Neuronal stem cell (in vitro differentiated cells): ENCODE measurements at regions not wholly inside any gene's neighbourhood (a gene's known extent, or its start where the extent isn't known, plus 50 kb on each side); places are given as distances from the start of the nearest gene placed in this dataset.

ENCODE experiments used
- DNase-seq: peaks from one replicate; pipeline ENCODE4 v3.0.0-alpha.2; 2013; ENCODE audit warnings: low spot score
- H2AFZ ChIP-seq: one replicate; pipeline ENCODE4 v1.6.1; 2013; ENCODE audit warnings: mild to moderate bottlenecking, low read length, inconsistent platforms
- H2AK5ac ChIP-seq: 2 replicates; pipeline ENCODE4 v1.6.1; 2013; ENCODE audit warnings: low read depth, mild to moderate bottlenecking, inconsistent platforms, low read length, moderate library complexity, mixed read lengths
- H2BK120ac ChIP-seq: 2 replicates; pipeline ENCODE4 v1.6.1; 2013; ENCODE audit warnings: low read depth, mild to moderate bottlenecking, inconsistent platforms, low read length, moderate library complexity, mixed read lengths
- H2BK12ac ChIP-seq: one replicate; pipeline ENCODE4 v1.6.1; 2013; ENCODE audit warnings: low read length, inconsistent platforms
- H2BK15ac ChIP-seq: 2 replicates; pipeline ENCODE4 v1.6.1; 2013; ENCODE audit warnings: mild to moderate bottlenecking, low read length, inconsistent platforms, mixed read lengths
- H2BK5ac ChIP-seq: one replicate; pipeline ENCODE4 v1.6.1; 2013; ENCODE audit warnings: inconsistent platforms, mild to moderate bottlenecking, low read length, moderate library complexity
- H3K14ac ChIP-seq: one replicate; pipeline ENCODE4 v1.6.1; 2013; ENCODE audit warnings: low read length, inconsistent platforms
- H3K18ac ChIP-seq: 2 replicates; pipeline ENCODE4 v1.6.1; 2013; ENCODE audit warnings: low read length, inconsistent platforms
- H3K23ac ChIP-seq: 2 replicates; pipeline ENCODE4 v1.6.1; 2013; ENCODE audit warnings: low read depth, mild to moderate bottlenecking, mixed read lengths, low read length, inconsistent platforms; ENCODE audit not compliant: poor library complexity
- H3K27ac ChIP-seq: replicated peaks from 3 replicates; pipeline ENCODE4 v1.5.1; 2013; ENCODE audit warnings: low read length, inconsistent platforms
- H3K27me3 ChIP-seq, 3 experiments: 2 replicates each; pipeline ENCODE4 v1.6.1; 2013; ENCODE audit warnings: low read length in 3 of 3, mild to moderate bottlenecking in 2 of 3, inconsistent platforms in 1 of 3, low read depth in 1 of 3, mixed read lengths in 1 of 3, moderate library complexity in 1 of 3; ENCODE audit not compliant: control insufficient read depth in 3 of 3, insufficient read depth in 3 of 3
- H3K36me3 ChIP-seq, 2 donors: replicated peaks in 1 of 2; 2 replicates each; pipeline ENCODE4 v1.6.1; 2013; ENCODE audit warnings: low read length in 2 of 2; ENCODE audit not compliant: control insufficient read depth in 2 of 2, insufficient read depth in 2 of 2
- H3K4ac ChIP-seq: 2 replicates; pipeline ENCODE4 v1.6.1; 2013; ENCODE audit warnings: inconsistent platforms, mild to moderate bottlenecking, low read length, moderate library complexity
- H3K4me1 ChIP-seq, 2 donors: 1 replicate in 1 of 2; 2 replicates in 1 of 2; pipeline ENCODE4 v1.6.1; 2013; ENCODE audit warnings: low read length in 2 of 2, low read depth in 1 of 2; ENCODE audit not compliant: control insufficient read depth in 2 of 2, insufficient read depth in 1 of 2
- H3K4me2 ChIP-seq: one replicate; pipeline ENCODE4 v1.6.1; 2013; ENCODE audit warnings: mild to moderate bottlenecking, low read length, inconsistent platforms; ENCODE audit not compliant: insufficient read depth, poor library complexity, severe bottlenecking
- H3K4me3 ChIP-seq, 2 donors: 2 replicates each; pipeline ENCODE4 v1.5.1; 2013; ENCODE audit warnings: low read length in 2 of 2, mild to moderate bottlenecking in 2 of 2, inconsistent platforms in 1 of 2, moderate library complexity in 1 of 2
- H3K79me1 ChIP-seq: one replicate; pipeline ENCODE4 v1.6.1; 2013; ENCODE audit warnings: low read depth, mild to moderate bottlenecking, inconsistent platforms, low read length, moderate library complexity
- H3K9ac ChIP-seq: one replicate; pipeline ENCODE4 v1.6.1; 2013; ENCODE audit warnings: mild to moderate bottlenecking, low read depth, low read length, inconsistent platforms; ENCODE audit not compliant: poor library complexity
- H3K9me3 ChIP-seq, 2 donors: replicated peaks in 1 of 2; 2 replicates each; pipeline versions ENCODE3 to v1.6.1; 2013; ENCODE audit warnings: low read length in 2 of 2, mild to moderate bottlenecking in 2 of 2, inconsistent platforms in 1 of 2, low read depth in 1 of 2, mixed read lengths in 1 of 2, moderate library complexity in 1 of 2; ENCODE audit not compliant: control insufficient read depth in 2 of 2, insufficient read depth in 1 of 2
- H4K8ac ChIP-seq: one replicate; pipeline ENCODE4 v1.6.1; 2013; ENCODE audit warnings: low read depth, mild to moderate bottlenecking, inconsistent platforms, low read length, moderate library complexity
- H4K91ac ChIP-seq: one replicate; pipeline ENCODE4 v1.6.1; 2013; ENCODE audit warnings: low read length, low read depth, mild to moderate bottlenecking, inconsistent platforms; ENCODE audit not compliant: poor library complexity
- WGBS, 2 donors: extraction: QIAGEN DNeasy Blood & Tissue Kit; methylation state at CpG; one replicate each; pipeline ENCODE4 v1.1.7; 2013; ENCODE audit warnings: missing lambda C conversion rate in 2 of 2, mixed read lengths in 1 of 2; ENCODE audit not compliant: insufficient read length in 2 of 2, insufficient replicate concordance in 1 of 2; ENCODE audit errors: extremely low coverage in 2 of 2; 5-methylcytosine and 5-hydroxymethylcytosine counted together

GRCh38 chr12:60174941-60175340 lies 579.1 kb downstream of the SLC16A7 start:
- H3K4me2 ChIP-seq, result no peak overlapping the region
- DNase-seq, result no peak
- WGBS, 2 donors, result no CpG with 5 or more reads among the region's 1 CpG
- no peak overlapping the region for H3K4ac ChIP-seq
- H3K9me3 ChIP-seq, result no peaks in the 10 kb centered on the region
- no peak overlapping the region for H3K14ac ChIP-seq
- no peak overlapping the region for H3K4me3 ChIP-seq
- H2BK120ac ChIP-seq, result no peak overlapping the region
- no peak overlapping the region for H3K27ac ChIP-seq
- no peak overlapping the region for H3K18ac ChIP-seq
- H2AK5ac ChIP-seq, result no peak overlapping the region
- no peak overlapping the region for H4K8ac ChIP-seq
- H3K27me3 ChIP-seq, result no peaks in the 10 kb centered on the region
- H4K91ac ChIP-seq, result no peak overlapping the region
- H3K79me1 ChIP-seq, result no peaks in the 10 kb centered on the region
- no peak overlapping the region for H2AFZ ChIP-seq
- H3K23ac ChIP-seq, result no peak overlapping the region
- no peak overlapping the region for H2BK15ac ChIP-seq
- no peak overlapping the region for H3K9ac ChIP-seq
- H2BK12ac ChIP-seq, result no peak overlapping the region
- H3K4me1 ChIP-seq, result no peaks in the 10 kb centered on the region
- no peaks in the 10 kb centered on the region for H3K36me3 ChIP-seq
- no peak overlapping the region for H2BK5ac ChIP-seq

- no peak overlapping the region for H2BK15ac ChIP-seq
- no peak overlapping the region for H3K23ac ChIP-seq
- no peaks in the 10 kb centered on the region for H3K4me1 ChIP-seq
- no peak overlapping the region for H3K18ac ChIP-seq
- no peak overlapping the region for H4K91ac ChIP-seq
- no peak overlapping the region for H2BK12ac ChIP-seq
- WGBS, 2 donors, result no CpG with 5 or more reads among the region's 6 CpGs
- no peak overlapping the region for H2AFZ ChIP-seq
- H3K9me3 ChIP-seq, result no peaks in the 10 kb centered on the region
- no peaks in the 10 kb centered on the region for H3K79me1 ChIP-seq
- no peak overlapping the region for H2AK5ac ChIP-seq
- no peak overlapping the region for H3K14ac ChIP-seq
- no peak overlapping the region for H3K27ac ChIP-seq
- no peak overlapping the region for H3K4me2 ChIP-seq
- H3K4ac ChIP-seq, result no peak overlapping the region
- H2BK5ac ChIP-seq, result no peak overlapping the region
- no peak overlapping the region for H3K9ac ChIP-seq
- no peak overlapping the region for H2BK120ac ChIP-seq
- no peaks in the 10 kb centered on the region for H3K27me3 ChIP-seq
- H3K4me3 ChIP-seq, result no peak overlapping the region
- DNase-seq, result no peak
- H4K8ac ChIP-seq, result no peak overlapping the region
- H3K36me3 ChIP-seq, result no peaks in the 10 kb centered on the region
These were observed 581.1 kb downstream of the SLC16A7 start for GRCh38 chr12:60176891-60177290.

GRCh38 chr12:60180298-60180697 lies 584.5 kb downstream of the SLC16A7 start:
- no CpG with 5 or more reads among the region's 2 CpGs for WGBS, 2 donors
- H3K14ac ChIP-seq, result no peak overlapping the region

GRCh38 chr12:60182354-60182753 lies 586.5 kb downstream of the SLC16A7 start:
- H2AK5ac ChIP-seq, result no peak overlapping the region
- H2BK5ac ChIP-seq, result no peak overlapping the region
- H2BK15ac ChIP-seq, result no peak overlapping the region
- no peak overlapping the region for H2BK120ac ChIP-seq
- H3K9ac ChIP-seq, result no peak overlapping the region
- no peak overlapping the region for H3K4me3 ChIP-seq
- H3K4me2 ChIP-seq, result no peak overlapping the region
- H2AFZ ChIP-seq, result no peak overlapping the region
- no peaks in the 10 kb centered on the region for H3K9me3 ChIP-seq
- no peaks in the 10 kb centered on the region for H3K36me3 ChIP-seq
- H4K8ac ChIP-seq, result no peak overlapping the region
- WGBS, 2 donors, result no CpG with 5 or more reads among the region's 1 CpG
- H3K18ac ChIP-seq, result no peak overlapping the region
- no peak overlapping the region for H3K14ac ChIP-seq
- H3K4ac ChIP-seq, result no peak overlapping the region
- H2BK12ac ChIP-seq, result no peak overlapping the region
- H3K4me1 ChIP-seq, result no peaks in the 10 kb centered on the region
- no peaks in the 10 kb centered on the region for H3K79me1 ChIP-seq
- H3K27ac ChIP-seq, result no peak overlapping the region
- H3K23ac ChIP-seq, result no peak overlapping the region
- H4K91ac ChIP-seq, result no peak overlapping the region
- DNase-seq, result no peak
- H3K27me3 ChIP-seq, result no peaks in the 10 kb centered on the region

More at GRCh38 chr12:60180298-60180697, 584.5 kb downstream of the SLC16A7 start:
- Histone ChIP-seq H3K23ac (no peak overlapping the region), H3K4me2 (no peak overlapping the region), H3K9me3 (no peaks in the 10 kb centered on the region), H2BK120ac (no peak overlapping the region), H3K4me1 (no peaks in the 10 kb centered on the region), H2BK5ac (no peak overlapping the region), H2BK12ac (no peak overlapping the region), H4K91ac (no peak overlapping the region), H3K36me3 (no peaks in the 10 kb centered on the region), H3K79me1 (no peaks in the 10 kb centered on the region), H4K8ac (no peak overlapping the region), H3K4ac (no peak overlapping the region), H3K27ac (no peak overlapping the region), H2BK15ac (no peak overlapping the region), H2AFZ (no peak overlapping the region), H3K9ac (no peak overlapping the region), H3K18ac (no peak overlapping the region), H3K4me3 (no peak overlapping the region), H2AK5ac (no peak overlapping the region), H3K27me3 (no peaks in the 10 kb centered on the region)
- DNase-seq, result no peak
